Ishikawa (cell line): ENCODE measurements at regions not wholly inside any gene's neighbourhood (a gene's known extent, or its start where the extent isn't known, plus 50 kb on each side); places are given as distances from the start of the nearest gene placed in this dataset.

Experiments
- TEAD4 ChIP-seq: IDR thresholded peaks from 2 replicates; pipeline ENCODE4 v1.6.1; 2012
- YY1 ChIP-seq: IDR thresholded peaks from 2 replicates; pipeline ENCODE4 v1.6.1; 2012; ENCODE audit warnings: low read depth

- TF ChIP-seq YY1 (no peak), TEAD4 (no peak)
Measured at GRCh38 chr6:166864333-166864732, 92.0 kb downstream of the RNASET2 start.
